ENCODE measurements at regions not wholly inside any gene's neighbourhood (a gene's known extent, or its start where the extent isn't known, plus 50 kb on each side); places are given as distances from the start of the nearest gene placed in this dataset.
A peak's percentile ranks its signal among the peaks of the same experiment; 100 is the strongest.

- no peak for DNase-seq
Measured at GRCh38 chrX:54615109-54615508, 85.1 kb downstream of the GNL3L start.

GRCh38 chrX:54633641-54634040 is 103.6 kb downstream of the GNL3L start:
- peak; percentile 1 for DNase-seq

GRCh38 chrX:54639018-54639345 is 109.0 kb downstream of the GNL3L start:
- DNase-seq, result no peak

- DNase-seq, result peak; percentile 97
Measured at GRCh38 chrX:54639346-54640102, 109.5 kb downstream of the GNL3L start.

GRCh38 chrX:54640103-54640690 is 110.2 kb downstream of the GNL3L start:
- DNase-seq, result peak; percentile 3

- peak; percentile 0 for DNase-seq
Measured at GRCh38 chrX:54640736-54641135, 110.7 kb downstream of the GNL3L start.

GRCh38 chrX:54641530-54641929 is 111.5 kb downstream of the GNL3L start:
- DNase-seq, result peak; percentile 7

GRCh38 chrX:54647607-54648006 is 117.6 kb downstream of the GNL3L start:
- DNase-seq, result peak; percentile 0

- no peak for DNase-seq
Measured at GRCh38 chrX:54659547-54659946, 129.5 kb downstream of the GNL3L start.

GRCh38 chrX:54675762-54676161 is 122.3 kb downstream of the ITIH6 start:
- DNase-seq, result no peak

- DNase-seq, result peak; percentile 2
Measured at GRCh38 chrX:54695231-54695630, 102.8 kb downstream of the ITIH6 start.

GRCh38 chrX:54695816-54696487 is 102.1 kb downstream of the ITIH6 start:
- DNase-seq, result no peak

All from fibroblast of skin of right biceps (primary cell).